H9 (cell line): ENCODE measurements at regions not wholly inside any gene's neighbourhood (a gene's known extent, or its start where the extent isn't known, plus 50 kb on each side); places are given as distances from the start of the nearest gene placed in this dataset.

Experiments used
- DNase-seq: peaks from one replicate; pipeline ENCODE4 v3.0.0-alpha.2; 2017
- H2AFZ ChIP-seq: one replicate; pipeline ENCODE4 v1.6.1; 2013; ENCODE audit warnings: mild to moderate bottlenecking, low read length, control low read depth, moderate library complexity
- H2AK5ac ChIP-seq: 2 replicates; pipeline ENCODE4 v1.6.1; 2013; ENCODE audit warnings: low read length, control low read depth, mixed read lengths; ENCODE audit not compliant: insufficient read length
- H2BK120ac ChIP-seq: one replicate; pipeline ENCODE4 v1.6.1; 2013; ENCODE audit warnings: low read depth, mild to moderate bottlenecking, low read length, control low read depth, inconsistent platforms; ENCODE audit not compliant: poor library complexity, severe bottlenecking
- H2BK12ac ChIP-seq: 2 replicates; pipeline ENCODE4 v1.6.1; 2013; ENCODE audit warnings: low read length, control low read depth, mixed read lengths, low read depth; ENCODE audit not compliant: insufficient read length
- H2BK15ac ChIP-seq: 2 replicates; pipeline ENCODE4 v1.6.1; 2013; ENCODE audit warnings: low read depth, low read length, control low read depth
- H2BK20ac ChIP-seq: one replicate; pipeline ENCODE4 v1.6.1; 2013; ENCODE audit warnings: low read depth, mild to moderate bottlenecking, low read length, control low read depth, inconsistent platforms; ENCODE audit not compliant: poor library complexity, severe bottlenecking
- H2BK5ac ChIP-seq: 2 replicates; pipeline ENCODE4 v1.6.1; 2013; ENCODE audit warnings: low read length, control low read depth, mixed read lengths; ENCODE audit not compliant: insufficient read length
- H3K14ac ChIP-seq: 2 replicates; pipeline ENCODE4 v1.6.1; 2013; ENCODE audit warnings: low read length, control low read depth; ENCODE audit not compliant: insufficient read depth
- H3K18ac ChIP-seq: 2 replicates; pipeline ENCODE4 v1.6.1; 2013; ENCODE audit warnings: low read depth, mild to moderate bottlenecking, mixed read lengths, low read length, control low read depth; ENCODE audit not compliant: insufficient read length
- H3K23ac ChIP-seq: 2 replicates; pipeline ENCODE4 v1.6.1; 2013; ENCODE audit warnings: low read length, control low read depth, mixed read lengths, low read depth; ENCODE audit not compliant: insufficient read length
- H3K23me2 ChIP-seq: 2 replicates; pipeline ENCODE4 v1.6.1; 2013; ENCODE audit warnings: low read depth, mild to moderate bottlenecking, mixed read lengths, low read length, control low read depth; ENCODE audit not compliant: insufficient read length, poor library complexity, severe bottlenecking
- H3K27ac ChIP-seq: 2 replicates; pipeline ENCODE4 v1.5.1; 2013; ENCODE audit warnings: low read length, control low read depth, mixed read lengths, low read depth; ENCODE audit not compliant: insufficient read length
- H3K27me3 ChIP-seq: 2 replicates; pipeline ENCODE4 v1.6.1; 2013; ENCODE audit warnings: low read length, control low read depth, inconsistent platforms; ENCODE audit not compliant: insufficient read depth
- H3K4ac ChIP-seq: 2 replicates; pipeline ENCODE4 v1.6.1; 2013; ENCODE audit warnings: low read depth, mild to moderate bottlenecking, control low read depth, inconsistent platforms, low read length, moderate library complexity
- H3K4me1 ChIP-seq: 2 replicates; pipeline ENCODE4 v1.6.1; 2013; ENCODE audit warnings: low read length, control low read depth, inconsistent platforms; ENCODE audit not compliant: insufficient read depth
- H3K4me2 ChIP-seq: 2 replicates; pipeline ENCODE4 v1.6.1; 2013; ENCODE audit warnings: low read length, control low read depth, mixed read lengths; ENCODE audit not compliant: insufficient read length, insufficient read depth
- H3K56ac ChIP-seq: 2 replicates; pipeline ENCODE4 v1.6.1; 2013; ENCODE audit warnings: low read depth, mild to moderate bottlenecking, mixed read lengths, low read length, control low read depth; ENCODE audit not compliant: insufficient read length
- H3K79me1 ChIP-seq: 2 replicates; pipeline ENCODE4 v1.6.1; 2013; ENCODE audit warnings: low read depth, mild to moderate bottlenecking, moderate library complexity, low read length, control low read depth, inconsistent platforms; ENCODE audit not compliant: insufficient read depth, poor library complexity, severe bottlenecking
- H3K79me2 ChIP-seq: 2 replicates; pipeline ENCODE4 v1.6.1; 2013; ENCODE audit warnings: low read length, control low read depth, inconsistent platforms; ENCODE audit not compliant: insufficient read depth
- H3K9ac ChIP-seq: 2 replicates; pipeline ENCODE4 v1.6.1; 2013; ENCODE audit warnings: low read length, control low read depth, mixed read lengths; ENCODE audit not compliant: insufficient read length; ENCODE audit errors: extremely low read depth
- H3K9me3 ChIP-seq: one replicate; pipeline ENCODE4 v1.6.1; 2013; ENCODE audit warnings: low read depth, low read length, inconsistent platforms; ENCODE audit not compliant: control insufficient read depth
- H3T11ph ChIP-seq: one replicate; pipeline ENCODE4 v1.6.1; 2013; ENCODE audit warnings: mild to moderate bottlenecking, low read length, control low read depth, inconsistent platforms
- H4K20me1 ChIP-seq: one replicate; pipeline ENCODE4 v1.6.1; 2013; ENCODE audit not compliant: control insufficient read depth, insufficient read length, insufficient read depth
- H4K5ac ChIP-seq: 2 replicates; pipeline ENCODE4 v1.6.1; 2013; ENCODE audit warnings: low read depth, mild to moderate bottlenecking, mixed read lengths, low read length, control low read depth; ENCODE audit not compliant: insufficient read length
- H4K8ac ChIP-seq: replicated peaks from 2 replicates; pipeline ENCODE4 v1.6.1; 2013; ENCODE audit warnings: low read length, control low read depth, mixed read lengths, low read depth; ENCODE audit not compliant: insufficient read length
- H4K91ac ChIP-seq: 2 replicates; pipeline ENCODE4 v1.6.1; 2013; ENCODE audit warnings: low read depth, mild to moderate bottlenecking, moderate library complexity, mixed read lengths, low read length, control low read depth; ENCODE audit not compliant: insufficient read length
- H3K27ac Mint-ChIP-seq, 3 experiments: 2 replicates in 2 of 3; 3 replicates in 1 of 3; pipeline ENCODE4 v1.8.0; 2020 to 2021; ENCODE audit warnings: mixed read lengths in 3 of 3, mild to moderate bottlenecking in 1 of 3, moderate library complexity in 1 of 3
- H3K27me3 Mint-ChIP-seq: 2 replicates; pipeline ENCODE4 v1.8.0; 2021; ENCODE audit warnings: low read depth, mild to moderate bottlenecking, moderate library complexity, mixed read lengths
- H3K36me3 Mint-ChIP-seq, 3 experiments: 2 replicates in 2 of 3; 3 replicates in 1 of 3; pipeline ENCODE4 v1.8.0; 2020 to 2021; ENCODE audit warnings: low read depth in 3 of 3, mixed read lengths in 3 of 3; ENCODE audit not compliant: insufficient read depth in 1 of 3
- H3K4me1 Mint-ChIP-seq, 2 experiments: 2 replicates each; pipeline ENCODE4 v1.8.0; 2020; ENCODE audit warnings: mixed read lengths in 2 of 2
- H3K4me3 Mint-ChIP-seq, 2 experiments: 2 replicates in 1 of 2; 3 replicates in 1 of 2; pipeline ENCODE4 v1.8.0; 2020 to 2021; ENCODE audit warnings: mild to moderate bottlenecking in 2 of 2, mixed read lengths in 2 of 2, moderate library complexity in 1 of 2
- H3K9me3 Mint-ChIP-seq, 2 experiments: 2 replicates in 1 of 2; 3 replicates in 1 of 2; pipeline ENCODE4 v1.8.0; 2020; ENCODE audit warnings: mild to moderate bottlenecking in 2 of 2, mixed read lengths in 2 of 2, moderate library complexity in 1 of 2
- CTCF ChIP-seq: fragments of 200-600 bp; sonication (generic); conservative IDR thresholded peaks from 3 replicates; pipeline ENCODE4 v1.8.0; 2021; ENCODE audit warnings: antibody characterized with exemption, mild to moderate bottlenecking
- WGBS: extraction: QIAGEN DNeasy Blood & Tissue Kit; methylation state at CpG from one replicate; pipeline ENCODE4 v1.1.7; 2013; ENCODE audit warnings: missing lambda C conversion rate, low lambda C conversion rate, mixed read lengths; ENCODE audit not compliant: insufficient read length; ENCODE audit errors: extremely low coverage; 5-methylcytosine and 5-hydroxymethylcytosine counted together

- Histone ChIP-seq H3K14ac (no peak overlapping the region), H2BK12ac (no peak overlapping the region), H4K20me1 (no peaks in the 10 kb centered on the region), H3K56ac (no peak overlapping the region), H4K91ac (no peak overlapping the region), H3K79me1 (no peaks in the 10 kb centered on the region), H2BK5ac (no peak overlapping the region), H3K27ac (no peak overlapping the region), H3K4ac (no peak overlapping the region), H3K4me1 (no peaks in the 10 kb centered on the region), H3T11ph (no peak overlapping the region), H2BK120ac (no peak overlapping the region), H3K9ac (no peak overlapping the region), H3K4me2 (no peak overlapping the region), H2AK5ac (no peak overlapping the region), H3K23ac (no peak overlapping the region), H3K27me3 (no peaks in the 10 kb centered on the region), H2BK20ac (no peak overlapping the region), H3K9me3 (no peaks in the 10 kb centered on the region), H4K8ac (no peak overlapping the region), H4K5ac (no peak overlapping the region), H3K79me2 (no peaks in the 10 kb centered on the region), H2BK15ac (no peak overlapping the region), H2AFZ (no peak overlapping the region), H3K18ac (no peak overlapping the region), H3K23me2 (no peaks in the 10 kb centered on the region)
- Mint-ChIP-seq H3K36me3 (no peaks in the 10 kb centered on the region), H3K9me3 (no peaks in the 10 kb centered on the region), H3K4me1 (no peaks in the 10 kb centered on the region), H3K27me3 (no peaks in the 10 kb centered on the region), H3K4me3 (no peak overlapping the region), H3K27ac (no peak overlapping the region)
- no peak for DNase-seq
- TF ChIP-seq CTCF: no peak
- no CpG with 5 or more reads among the region's 5 CpGs for WGBS
Observed at GRCh38 chr12:92357584-92358261, 212.1 kb upstream of the BTG1 start.
